A549 (cell line): ENCODE measurements at regions not wholly inside any gene's neighbourhood (a gene's known extent, or its start where the extent isn't known, plus 50 kb on each side); places are given as distances from the start of the nearest gene placed in this dataset.

Source experiments
- ATAC-seq, 2 experiments: fragments of 200-7000 bp in 1 of 2; fragments of >200 bp in 1 of 2; cut with Nextera tagmentation in 1 of 2; cut with Tn5 transposase in 1 of 2; 3 replicates each; pipeline versions ENCODE4 v1.8.0 to v1.9.1; 2018 to 2020; ENCODE audit warnings: mild to moderate bottlenecking in 1 of 2, moderate library complexity in 1 of 2
- CTCF ChIA-PET: fragments of 300-600 bp; sonication (Branson Sonifier 250); formaldehyde crosslinking; extraction: SDS; loops from one replicate; lab custom pipeline; 2021; ENCODE audit warnings: antibody characterized with exemption, inconsistent platforms; lab: Yijun Ruan, JAX
- POLR2A ChIA-PET: fragments of 350-600 bp; formaldehyde crosslinking; extraction: SDS; loops from one replicate; lab custom pipeline; 2021; ENCODE audit warnings: antibody characterized with exemption, inconsistent platforms; lab: Yijun Ruan, JAX
- DNase-seq, 2 experiments: peaks; one replicate each; pipeline versions ENCODE4 v3.0.0 to v3.0.0-alpha.2; 2011 to 2016; ENCODE audit warnings: low read depth in 1 of 2, low spot score in 1 of 2
- FAIRE-seq: peaks from 2 replicates; lab custom pipeline; 2011; peaks lifted over from hg19 to GRCh38; lab: Jason Lieb, UNC
- H3K27ac ChIP-seq, 2 experiments: fragments of >200 bp; sonication (Bioruptor Twin); formaldehyde crosslinking; 3 replicates each; pipeline ENCODE4 v1.5.1; 2016 to 2017
- H3K4me1 ChIP-seq: fragments of >200 bp; sonication (Bioruptor Twin); formaldehyde crosslinking; 3 replicates; pipeline ENCODE4 v1.6.1; 2016
- H3K4me2 ChIP-seq: fragments of >200 bp; sonication (Bioruptor Twin); formaldehyde crosslinking; 3 replicates; pipeline ENCODE4 v1.6.1; 2016
- H3K4me3 ChIP-seq: fragments of >200 bp; sonication (Bioruptor Twin); formaldehyde crosslinking; 3 replicates; pipeline ENCODE4 v1.5.1; 2016
- H3K9me3 ChIP-seq: fragments of >200 bp; sonication (Bioruptor Twin); formaldehyde crosslinking; 3 replicates; pipeline ENCODE4 v1.6.1; 2016
- ATOH8 ChIP-seq: fragments of 250-450 bp; sonication (Bioruptor Pico); IDR thresholded peaks from 2 replicates; pipeline ENCODE4 v1.5.0; 2020; ENCODE audit warnings: low read depth, mild to moderate bottlenecking, moderate library complexity
- CBX8 ChIP-seq: fragments of 200-600 bp; sonication (generic); IDR thresholded peaks from 2 replicates; pipeline ENCODE4 v1.6.1; 2016
- CHD4 ChIP-seq: fragments of 200-600 bp; sonication (generic); IDR thresholded peaks from 2 replicates; pipeline ENCODE4 v1.6.1; 2016; ENCODE audit warnings: antibody characterized with exemption, mild to moderate bottlenecking, borderline replicate concordance
- ESRRA ChIP-seq: fragments of 150-350 bp; IDR thresholded peaks from 2 replicates; pipeline ENCODE4 v1.6.1; 2014; ENCODE audit warnings: mild to moderate bottlenecking, low read length, borderline replicate concordance
- FOSB ChIP-seq: fragments of 250-450 bp; sonication (Bioruptor Pico); IDR thresholded peaks from 2 replicates; pipeline ENCODE4 v1.5.0; 2020; ENCODE audit warnings: mild to moderate bottlenecking, moderate library complexity
- FOSL2 ChIP-seq, 2 experiments: fragments of 450-650 bp in 1 of 2; fragments of >200 bp in 1 of 2; sonication (Bioruptor Twin) in 1 of 2; formaldehyde crosslinking; IDR thresholded peaks; 2 replicates each; pipeline versions ENCODE4 v1.5.0 to v1.6.1; 2016 to 2020; ENCODE audit warnings: mild to moderate bottlenecking in 1 of 2, moderate library complexity in 1 of 2
- HOXB13 ChIP-seq: fragments of 250-450 bp; sonication (Bioruptor Pico); IDR thresholded peaks from 2 replicates; pipeline ENCODE4 v1.5.0; 2020; ENCODE audit warnings: low read depth, mild to moderate bottlenecking, moderate library complexity
- JUNB ChIP-seq: fragments of >200 bp; sonication (Bioruptor Twin); formaldehyde crosslinking; IDR thresholded peaks from 2 replicates; pipeline ENCODE4 v1.6.1; 2016
- MAFK ChIP-seq: fragments of 450-650 bp; IDR thresholded peaks from 2 replicates; pipeline ENCODE4 v1.6.1; 2014; ENCODE audit not compliant: partially characterized antibody
- MAZ ChIP-seq: fragments of 150-350 bp; IDR thresholded peaks from 2 replicates; pipeline ENCODE4 v1.6.1; 2014; ENCODE audit warnings: antibody characterized with exemption, low read depth, low read length, borderline replicate concordance
- MYC ChIP-seq: IDR thresholded peaks from 2 replicates; pipeline ENCODE4 v1.6.1; 2012; ENCODE audit warnings: mild to moderate bottlenecking, inconsistent platforms, low read length, improper control_type of control experiment, borderline replicate concordance
- NFE2L2 ChIP-seq: fragments of 150-350 bp; conservative IDR thresholded peaks from 2 replicates; pipeline ENCODE4 v1.6.1; 2014; ENCODE audit warnings: low read length
- POLR2A ChIP-seq: IDR thresholded peaks from 2 replicates; pipeline ENCODE4 v1.6.1; 2012; ENCODE audit warnings: mild to moderate bottlenecking, low read length
- RAD21 ChIP-seq, 2 experiments: fragments of >200 bp in 1 of 2; sonication (Bioruptor Twin) in 1 of 2; formaldehyde crosslinking in 1 of 2; IDR thresholded peaks in 1 of 2; conservative IDR thresholded peaks in 1 of 2; 2 replicates in 1 of 2; 3 replicates in 1 of 2; pipeline ENCODE4 v1.6.1; 2012 to 2018; ENCODE audit warnings: inconsistent platforms in 1 of 2
- RNF2 ChIP-seq: fragments of 200-600 bp; sonication (generic); IDR thresholded peaks from 2 replicates; pipeline ENCODE4 v1.6.1; 2016; ENCODE audit warnings: low read depth, mild to moderate bottlenecking, antibody characterized with exemption, moderate library complexity, borderline replicate concordance
- TFCP2L1 ChIP-seq: fragments of 250-450 bp; sonication (Bioruptor Pico); IDR thresholded peaks from 2 replicates; pipeline ENCODE4 v1.5.0; 2021; ENCODE audit warnings: mild to moderate bottlenecking
- USF2 ChIP-seq: fragments of 450-650 bp; IDR thresholded peaks from 2 replicates; pipeline ENCODE4 v1.6.1; 2014; ENCODE audit warnings: antibody characterized with exemption
- WGBS: methylation state at CpG from one replicate; pipeline ENCODE4 v1.1.6; 2017; ENCODE audit errors: missing lambda C conversion rate; 5-methylcytosine and 5-hydroxymethylcytosine counted together
- TF ChIP-seq, protein P1 (sequence below): fragments of 150-350 bp; IDR thresholded peaks from 2 replicates; pipeline ENCODE4 v1.6.1; 2014; ENCODE audit warnings: low read depth, mild to moderate bottlenecking, low read length

DNA sequence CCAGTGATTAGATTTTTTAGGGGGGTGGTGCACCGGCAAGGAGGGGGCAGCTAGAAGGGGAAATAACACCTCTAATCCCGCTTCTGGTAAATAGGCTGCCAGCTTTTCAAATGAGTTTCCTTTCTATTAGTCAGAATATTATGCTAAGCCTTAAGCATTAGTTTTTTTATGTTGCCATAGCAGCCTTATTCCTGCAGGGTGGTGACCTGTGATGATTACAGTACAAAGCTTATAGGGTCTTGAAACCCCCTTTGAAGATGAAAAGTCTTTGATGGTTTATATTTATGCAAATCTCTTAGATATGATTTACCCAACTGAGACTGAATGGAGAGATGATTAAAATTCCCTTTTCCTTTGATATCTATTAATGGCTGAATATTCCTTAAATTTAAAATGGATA lies 109.8 kb downstream of the ZIC5 start:
- no peaks in the 10 kb centered on the region for H3K9me3 ChIP-seq
- DNase-seq (no peak), ATAC-seq (no peak), FAIRE-seq (no peak)
- TF ChIP-seq ATOH8 (CRISPR knock-in tag): no peak
- no peak for TF ChIP-seq MYC
- TF ChIP-seq JUNB: no peak
- no peak for TF ChIP-seq POLR2A
- TF ChIP-seq ESRRA: no peak
- TF ChIP-seq HOXB13 (CRISPR knock-in tag): no peak
- TF ChIP-seq FOSB (CRISPR knock-in tag): no peak
- TF ChIP-seq CBX8: no peak
- TF ChIP-seq CHD4: no peak
- no peak for TF ChIP-seq USF2
- TF ChIP-seq RAD21 (conservative IDR thresholded peaks at IDR 0.05 in 1 of 2, IDR thresholded peaks at IDR 0.05 in 1 of 2): no peak
- TF ChIP-seq MAZ: no peak
- no peak for TF ChIP-seq TFCP2L1
- no peak for TF ChIP-seq FOSL2 (IDR thresholded peaks at IDR 0.05)
- TF ChIP-seq FOSL2 (CRISPR knock-in tag; IDR thresholded peaks at IDR 0.05): no peak
- 80% methylated on average over 2 of the region's 2 CpGs for WGBS
- ChIA-PET CTCF (no interaction called here), POLR2A (no interaction called here)
- H3K4me1 ChIP-seq: no peaks in the 10 kb centered on the region
- no peak overlapping the region for H3K4me3 ChIP-seq
- no peak overlapping the region for H3K27ac ChIP-seq
- H3K4me2 ChIP-seq: no peak overlapping the region

- WGBS: 73% methylated on average over 10 of the region's 10 CpGs
- no peak for FAIRE-seq
Measured at GRCh38 chr13:99860745-99861144, 110.8 kb downstream of the ZIC5 start.

DNA sequence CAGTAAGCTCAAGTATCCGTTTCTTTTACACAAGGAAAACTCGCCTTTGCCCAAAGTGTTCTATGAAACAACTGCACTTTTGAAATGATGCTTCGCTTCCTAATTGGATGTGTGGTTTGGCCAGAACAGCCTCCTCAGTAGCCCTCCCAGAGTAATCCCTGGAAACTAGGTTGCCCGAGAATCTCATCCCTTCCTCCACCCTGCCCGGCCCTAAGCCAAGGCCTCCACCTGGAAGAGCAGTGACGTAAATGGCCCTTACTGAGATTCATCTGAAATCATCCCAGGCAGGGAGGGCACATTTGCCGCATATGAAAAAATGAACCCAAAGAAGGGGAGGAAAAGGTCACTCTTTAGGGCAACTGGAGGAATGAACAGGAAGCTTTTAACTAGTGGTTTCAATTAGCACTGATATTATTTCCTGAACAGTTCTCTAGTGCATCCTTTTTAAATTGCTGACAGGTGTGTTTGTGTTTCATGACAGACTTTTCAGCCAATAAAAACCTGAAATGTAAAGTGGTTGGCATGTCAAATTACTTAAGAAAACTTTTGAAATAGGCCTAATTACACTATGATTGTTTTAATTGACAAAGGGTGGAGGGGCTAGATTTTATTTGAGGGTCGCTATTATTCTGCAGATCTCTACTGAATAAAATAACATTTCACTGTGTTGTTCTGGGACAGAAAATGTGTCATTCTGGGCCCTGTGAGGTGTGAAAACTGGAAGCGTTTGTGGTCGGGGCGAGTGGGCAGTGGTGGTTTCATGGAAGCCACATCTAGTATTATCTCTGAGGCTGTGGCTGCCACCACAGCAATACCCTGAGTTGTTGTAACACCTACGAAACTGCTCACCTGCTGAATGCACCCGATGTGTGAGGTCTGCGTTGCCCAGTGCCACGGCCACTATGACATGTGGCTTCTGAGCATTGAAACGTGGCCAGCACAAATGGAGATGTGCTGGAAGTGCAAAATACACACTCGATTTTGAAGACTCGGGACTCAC lies 112.1 kb downstream of the ZIC5 start:
- ChIA-PET CTCF (interaction anchor here (1.1 kb wide), 1 partner anchor 60 kb away, joined by 3 read pairs; no protein-coding TSS in a partner anchor), POLR2A (no interaction called here)
- TF ChIP-seq MAFK: peak; percentile 18
- TF ChIP-seq, protein P1, sequence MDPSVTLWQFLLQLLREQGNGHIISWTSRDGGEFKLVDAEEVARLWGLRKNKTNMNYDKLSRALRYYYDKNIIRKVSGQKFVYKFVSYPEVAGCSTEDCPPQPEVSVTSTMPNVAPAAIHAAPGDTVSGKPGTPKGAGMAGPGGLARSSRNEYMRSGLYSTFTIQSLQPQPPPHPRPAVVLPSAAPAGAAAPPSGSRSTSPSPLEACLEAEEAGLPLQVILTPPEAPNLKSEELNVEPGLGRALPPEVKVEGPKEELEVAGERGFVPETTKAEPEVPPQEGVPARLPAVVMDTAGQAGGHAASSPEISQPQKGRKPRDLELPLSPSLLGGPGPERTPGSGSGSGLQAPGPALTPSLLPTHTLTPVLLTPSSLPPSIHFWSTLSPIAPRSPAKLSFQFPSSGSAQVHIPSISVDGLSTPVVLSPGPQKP: no peak
- TF ChIP-seq RNF2: no peak
- H3K4me1 ChIP-seq: no peaks in the 10 kb centered on the region
- 76% methylated on average over 18 of the region's 18 CpGs for WGBS
- DNase-seq (no peak), FAIRE-seq (no peak), ATAC-seq (no peak)
- no peak overlapping the region for H3K4me3 ChIP-seq
- no peak overlapping the region for H3K27ac ChIP-seq
- no peak overlapping the region for H3K4me2 ChIP-seq
- no peaks in the 10 kb centered on the region for H3K9me3 ChIP-seq

More at GRCh38 chr13:99860745-99861144, 110.8 kb downstream of the ZIC5 start:
- Histone ChIP-seq H3K9me3 (no peaks in the 10 kb centered on the region), H3K27ac (no peak overlapping the region), H3K4me2 (no peak overlapping the region), H3K4me3 (no peak overlapping the region), H3K4me1 (no peaks in the 10 kb centered on the region)
- CTCF ChIA-PET: no interaction called here
- DNase-seq (no peak), ATAC-seq (no peak)
- no peak for TF ChIP-seq NFE2L2
- TF ChIP-seq MAZ: no peak
- TF ChIP-seq CBX8: no peak
- POLR2A ChIA-PET: no interaction called here
